Naive B cell (primary cell): ENCODE measurements at regions not wholly inside any gene's neighbourhood (a gene's known extent, or its start where the extent isn't known, plus 50 kb on each side); places are given as distances from the start of the nearest gene placed in this dataset.

ENCODE experiments used
- ATAC-seq, 2 donors: fragments of 150-1000 bp; cut with Tn5 transposase; 2 replicates each; pipeline ENCODE4 v1.10.0; 2021; ENCODE audit warnings: low read depth in 2 of 2, mild to moderate bottlenecking in 2 of 2, moderate library complexity in 2 of 2
- DNase-seq: peaks from one replicate; pipeline ENCODE4 v3.0.0; 2022
- H3K27ac Mint-ChIP-seq, 6 donors: one replicate each; pipeline ENCODE4 v1.8.0; 2020 to 2022; ENCODE audit warnings: mild to moderate bottlenecking in 6 of 6, mixed read lengths in 6 of 6, moderate library complexity in 5 of 6, inconsistent platforms in 2 of 6
- H3K27me3 Mint-ChIP-seq, 3 donors: one replicate each; pipeline ENCODE4 v1.8.0; 2021 to 2022; ENCODE audit warnings: mixed read lengths in 3 of 3, mild to moderate bottlenecking in 1 of 3
- H3K36me3 Mint-ChIP-seq, 2 donors: one replicate each; pipeline ENCODE4 v1.8.0; 2020 to 2022; ENCODE audit warnings: mixed read lengths in 2 of 2, inconsistent platforms in 1 of 2, mild to moderate bottlenecking in 1 of 2
- H3K4me1 Mint-ChIP-seq, 3 donors: one replicate each; pipeline ENCODE4 v1.8.0; 2020 to 2022; ENCODE audit warnings: mixed read lengths in 3 of 3, inconsistent platforms in 1 of 3, mild to moderate bottlenecking in 1 of 3, moderate library complexity in 1 of 3
- H3K4me3 Mint-ChIP-seq, 8 donors: one replicate each; pipeline ENCODE4 v1.8.0; 2020 to 2022; ENCODE audit warnings: mild to moderate bottlenecking in 8 of 8, mixed read lengths in 8 of 8, moderate library complexity in 8 of 8, inconsistent platforms in 2 of 8
- H3K9me3 Mint-ChIP-seq, 7 donors: one replicate each; pipeline ENCODE4 v1.8.0; 2020 to 2022; ENCODE audit warnings: mixed read lengths in 7 of 7, mild to moderate bottlenecking in 5 of 7, inconsistent platforms in 2 of 7, moderate library complexity in 1 of 7

- no peak for DNase-seq
- H3K27me3 Mint-ChIP-seq, result peaks cover 0 to 13% (median 10%) of the 10 kb centered on the region in 3 donors
Observed at GRCh38 chr15:95451938-95452337, 878.6 kb upstream of the NR2F2 start.

GRCh38 chr15:95454403-95455262 is 875.9 kb upstream of the NR2F2 start:
- Mint-ChIP-seq H3K36me3 (no peaks in the 10 kb centered on the region), H3K9me3 (peaks cover 0 to 9% (median 2%) of the 10 kb centered on the region in 7 donors), H3K4me1 (no peaks in the 10 kb centered on the region), H3K27me3 (peaks cover 0 to 13% (median 10%) of the 10 kb centered on the region in 3 donors), H3K27ac (no peak overlapping the region), H3K4me3 (no peak overlapping the region)
- no peak for DNase-seq
- no peak for ATAC-seq

More at GRCh38 chr15:95451938-95452337, 878.6 kb upstream of the NR2F2 start:
- Mint-ChIP-seq H3K36me3 (no peaks in the 10 kb centered on the region), H3K27ac (no peak overlapping the region), H3K9me3 (peaks cover 0 to 9% (median 2%) of the 10 kb centered on the region in 7 donors), H3K4me1 (no peaks in the 10 kb centered on the region), H3K4me3 (no peak overlapping the region)
- ATAC-seq, result no peak

- H3K27me3 Mint-ChIP-seq, result peaks cover 0 to 13% (median 4%) of the 10 kb centered on the region in 3 donors
- H3K4me3 Mint-ChIP-seq, result no peak overlapping the region
Observed at GRCh38 chr15:95457520-95457919, 873.0 kb upstream of the NR2F2 start.

GRCh38 chr15:95458721-95459120 is 871.8 kb upstream of the NR2F2 start:
- Mint-ChIP-seq H3K4me3 (no peak overlapping the region), H3K4me1 (no peaks in the 10 kb centered on the region), H3K27ac (no peak overlapping the region), H3K36me3 (no peaks in the 10 kb centered on the region), H3K9me3 (peaks cover 0 to 5% (median 2%) of the 10 kb centered on the region in 7 donors), H3K27me3 (peaks cover 0 to 13% (median 4%) of the 10 kb centered on the region in 3 donors)
- ATAC-seq (no peak), DNase-seq (no peak)

More at GRCh38 chr15:95457520-95457919, 873.0 kb upstream of the NR2F2 start:
- Mint-ChIP-seq H3K9me3 (peaks cover 0 to 5% (median 2%) of the 10 kb centered on the region in 7 donors), H3K36me3 (no peaks in the 10 kb centered on the region), H3K4me1 (no peaks in the 10 kb centered on the region), H3K27ac (no peak overlapping the region)
- no peak for DNase-seq
- no peak for ATAC-seq

- H3K4me1 Mint-ChIP-seq, result no peaks in the 10 kb centered on the region
- H3K9me3 Mint-ChIP-seq, result peaks cover 0 to 5% (median 2%) of the 10 kb centered on the region in 7 donors
Observed at GRCh38 chr15:95459273-95459672, 871.2 kb upstream of the NR2F2 start.

GRCh38 chr15:95464509-95464908 is 866.0 kb upstream of the NR2F2 start:
- DNase-seq, result no peak
- H3K9me3 Mint-ChIP-seq, result peaks cover 0 to 2% (median 0%) of the 10 kb centered on the region in 7 donors
- H3K27me3 Mint-ChIP-seq, result peaks cover 0 to 2% (median 0%) of the 10 kb centered on the region in 3 donors
- no peak overlapping the region for H3K4me3 Mint-ChIP-seq
- no peak overlapping the region for H3K27ac Mint-ChIP-seq
- H3K4me1 Mint-ChIP-seq, result no peaks in the 10 kb centered on the region
- ATAC-seq, result no peak
- no peaks in the 10 kb centered on the region for H3K36me3 Mint-ChIP-seq

More at GRCh38 chr15:95459273-95459672, 871.2 kb upstream of the NR2F2 start:
- Mint-ChIP-seq H3K27ac (no peak overlapping the region), H3K27me3 (peaks cover 0 to 13% (median 4%) of the 10 kb centered on the region in 3 donors), H3K4me3 (no peak overlapping the region), H3K36me3 (no peaks in the 10 kb centered on the region)
- DNase-seq (no peak), ATAC-seq (no peak)

- Mint-ChIP-seq H3K4me1 (no peaks in the 10 kb centered on the region), H3K4me3 (no peak overlapping the region), H3K9me3 (peaks cover 0 to 5% (median 2%) of the 10 kb centered on the region in 7 donors), H3K36me3 (no peaks in the 10 kb centered on the region), H3K27ac (no peak overlapping the region), H3K27me3 (peaks cover 0 to 4% (median 0%) of the 10 kb centered on the region in 3 donors)
- no peak for DNase-seq
- ATAC-seq, result no peak
Observed at GRCh38 chr15:95468820-95469219, 861.7 kb upstream of the NR2F2 start.

GRCh38 chr15:95469496-95470000 is 861.0 kb upstream of the NR2F2 start:
- no peaks in the 10 kb centered on the region for H3K36me3 Mint-ChIP-seq

GRCh38 chr15:95470529-95470928 is 860.0 kb upstream of the NR2F2 start:
- H3K9me3 Mint-ChIP-seq, result peaks cover 0 to 5% (median 0%) of the 10 kb centered on the region in 7 donors

More at GRCh38 chr15:95469496-95470000, 861.0 kb upstream of the NR2F2 start:
- ATAC-seq (no peak), DNase-seq (no peak)
- H3K4me3 Mint-ChIP-seq, result no peak overlapping the region
- H3K27ac Mint-ChIP-seq, result no peak overlapping the region
- peaks cover 0 to 5% (median under 1%) of the 10 kb centered on the region in 7 donors for H3K9me3 Mint-ChIP-seq
- H3K27me3 Mint-ChIP-seq, result peaks cover 0 to 4% (median 0%) of the 10 kb centered on the region in 3 donors
- H3K4me1 Mint-ChIP-seq, result no peaks in the 10 kb centered on the region

GRCh38 chr15:95470997-95471689 is 859.4 kb upstream of the NR2F2 start:
- ATAC-seq (no peak), DNase-seq (no peak)
- H3K9me3 Mint-ChIP-seq, result peaks cover 0 to 5% (median 0%) of the 10 kb centered on the region in 7 donors
- H3K4me1 Mint-ChIP-seq, result no peaks in the 10 kb centered on the region
- H3K36me3 Mint-ChIP-seq, result no peaks in the 10 kb centered on the region
- no peak overlapping the region for H3K27ac Mint-ChIP-seq
- peaks cover 0 to 4% (median 0%) of the 10 kb centered on the region in 3 donors for H3K27me3 Mint-ChIP-seq
- H3K4me3 Mint-ChIP-seq, result no peak overlapping the region

More at GRCh38 chr15:95470529-95470928, 860.0 kb upstream of the NR2F2 start:
- Mint-ChIP-seq H3K27ac (no peak overlapping the region), H3K4me3 (no peak overlapping the region), H3K4me1 (no peaks in the 10 kb centered on the region), H3K27me3 (peaks cover 0 to 4% (median 0%) of the 10 kb centered on the region in 3 donors), H3K36me3 (no peaks in the 10 kb centered on the region)
- DNase-seq, result no peak
- no peak for ATAC-seq

- peaks cover 0 to 4% (median 0%) of the 10 kb centered on the region in 3 donors for H3K27me3 Mint-ChIP-seq
- H3K36me3 Mint-ChIP-seq, result no peaks in the 10 kb centered on the region
- peaks cover 0 to 5% (median 0%) of the 10 kb centered on the region in 7 donors for H3K9me3 Mint-ChIP-seq
- no peak overlapping the region for H3K4me3 Mint-ChIP-seq
- H3K4me1 Mint-ChIP-seq, result no peaks in the 10 kb centered on the region
- ATAC-seq, result no peak
- DNase-seq, result no peak
- H3K27ac Mint-ChIP-seq, result no peak overlapping the region
Observed at GRCh38 chr15:95471690-95472086, 858.8 kb upstream of the NR2F2 start.

- peaks cover 0 to 5% (median 4%) of the 10 kb centered on the region in 3 donors for H3K27me3 Mint-ChIP-seq
- no peak overlapping the region for H3K27ac Mint-ChIP-seq
- no peaks in the 10 kb centered on the region for H3K36me3 Mint-ChIP-seq
- H3K9me3 Mint-ChIP-seq, result peaks cover 0 to 5% (median 0%) of the 10 kb centered on the region in 7 donors
- no peaks in the 10 kb centered on the region for H3K4me1 Mint-ChIP-seq
- DNase-seq (no peak), ATAC-seq (no peak)
- no peak overlapping the region for H3K4me3 Mint-ChIP-seq
Observed at GRCh38 chr15:95475067-95475466, 855.4 kb upstream of the NR2F2 start.

GRCh38 chr15:95479308-95479707 is 851.2 kb upstream of the NR2F2 start:
- peaks cover 0 to 5% (median 4%) of the 10 kb centered on the region in 3 donors for H3K27me3 Mint-ChIP-seq
- H3K27ac Mint-ChIP-seq, result no peak overlapping the region
- DNase-seq (no peak), ATAC-seq (no peak)
- H3K9me3 Mint-ChIP-seq, result peaks cover 0 to 12% (median 2%) of the 10 kb centered on the region in 7 donors
- H3K36me3 Mint-ChIP-seq, result no peaks in the 10 kb centered on the region
- no peak overlapping the region for H3K4me3 Mint-ChIP-seq
- H3K4me1 Mint-ChIP-seq, result no peaks in the 10 kb centered on the region
